ENCODE measurements at regions not wholly inside any gene's neighbourhood (a gene's known extent, or its start where the extent isn't known, plus 50 kb on each side); places are given as distances from the start of the nearest gene placed in this dataset.

- TF ChIP-seq POLR2AphosphoS5 (IDR thresholded peaks at IDR 0.05) (no peak), EP300 (IDR thresholded peaks at IDR 0.05) (no peak), CTCF (IDR thresholded peaks at IDR 0.05) (no peak)
Observed at GRCh38 chr10:57867241-57867640, 400.5 kb downstream of the IPMK start.

Data from stomach (tissue), 4 donors.